OCI-LY3 (cell line): ENCODE measurements at regions not wholly inside any gene's neighbourhood (a gene's known extent, or its start where the extent isn't known, plus 50 kb on each side); places are given as distances from the start of the nearest gene placed in this dataset.
"Not testable (repeated sequence)": the region's sequence is repeated elsewhere in the genome, so short reads cannot be mapped to it uniquely, and the experiment has no call there.

Experiments
- H2AFZ ChIP-seq: fragments of 200-600, 300-600 bp; shearing (Covaris generic); 2 replicates; pipeline ENCODE4 v1.6.0; 2014; ENCODE audit warnings: antibody characterized with exemption, low read depth, low read length
- H3K27ac ChIP-seq: fragments of 200-600, 300-600 bp; sonication (generic); 2 replicates; pipeline ENCODE4 v1.5.1; 2014; ENCODE audit warnings: mild to moderate bottlenecking, low read length, moderate library complexity, mixed read lengths
- H3K27me3 ChIP-seq: fragments of 200-600, 300-600 bp; sonication (generic); 2 replicates; pipeline ENCODE4 v1.6.1; 2014; ENCODE audit warnings: low read depth, low read length, mixed read lengths
- H3K36me3 ChIP-seq: fragments of 200-600, 300-600 bp; sonication (generic); replicated peaks from 2 replicates; pipeline ENCODE3; 2014; ENCODE audit warnings: low read depth, low read length, mixed read lengths
- H3K4me1 ChIP-seq: fragments of 300-600, 200-600 bp; sonication (generic); 2 replicates; pipeline ENCODE4 v1.6.1; 2014; ENCODE audit warnings: low read length, mixed read lengths
- H3K4me2 ChIP-seq: fragments of 200-600, 300-600 bp; sonication (generic); 2 replicates; pipeline ENCODE4 v1.6.1; 2014; ENCODE audit warnings: low read length, mixed read lengths
- H3K4me3 ChIP-seq: fragments of 300-600, 200-600 bp; sonication (generic); 2 replicates; pipeline ENCODE4 v1.5.1; 2014; ENCODE audit warnings: antibody characterized with exemption, mild to moderate bottlenecking, low read length, moderate library complexity
- H3K79me2 ChIP-seq: fragments of 300-600, 200-600 bp; shearing (Covaris generic); 2 replicates; pipeline ENCODE4 v1.6.1; 2014; ENCODE audit warnings: mild to moderate bottlenecking, low read length, mixed read lengths
- H3K9ac ChIP-seq: fragments of 300-600, 200-600 bp; shearing (Covaris generic); 2 replicates; pipeline ENCODE4 v1.6.0; 2014; ENCODE audit warnings: mild to moderate bottlenecking, low read length, moderate library complexity
- H3K9me3 ChIP-seq: fragments of 200-600, 300-600 bp; shearing (Covaris generic); 2 replicates; pipeline ENCODE4 v1.6.1; 2014; ENCODE audit warnings: low read length, mixed read lengths; ENCODE audit not compliant: insufficient read depth
- H4K20me1 ChIP-seq: fragments of 200-600, 300-600 bp; sonication (generic); 2 replicates; pipeline ENCODE4 v1.6.1; 2016; ENCODE audit warnings: low read length, mixed read lengths; ENCODE audit not compliant: insufficient read depth
- EZH2phosphoT487 ChIP-seq: fragments of 200-600 bp; shearing (Covaris generic); IDR thresholded peaks from 2 replicates; pipeline ENCODE4 v1.6.1; 2018; ENCODE audit warnings: antibody characterized with exemption, mixed run types, low read depth
- TF ChIP-seq, protein P1 (sequence below): fragments of 200-600, 300-600 bp; sonication (generic); IDR thresholded peaks from 2 replicates; pipeline ENCODE4 v1.5.1; 2014; ENCODE audit warnings: antibody characterized with exemption, low read length, low read depth

DNA sequence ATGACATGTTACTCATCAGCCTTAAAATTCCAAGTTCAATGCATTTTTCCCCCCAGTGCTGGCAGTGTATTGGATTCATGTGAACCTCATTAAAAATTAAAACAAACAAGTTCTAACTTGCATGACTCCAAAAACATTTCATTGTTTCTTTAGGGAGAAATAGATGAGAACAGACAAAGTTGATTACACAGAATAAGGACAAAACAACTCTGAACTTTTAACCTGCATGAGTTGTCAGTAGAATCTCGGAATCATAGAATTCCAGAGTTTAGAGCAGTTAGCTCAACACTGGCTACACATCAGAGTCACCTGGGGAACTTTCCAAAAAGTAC is 127.5 kb downstream of the TMX1 start:
- H3K4me3 ChIP-seq = no peak overlapping the region

DNA sequence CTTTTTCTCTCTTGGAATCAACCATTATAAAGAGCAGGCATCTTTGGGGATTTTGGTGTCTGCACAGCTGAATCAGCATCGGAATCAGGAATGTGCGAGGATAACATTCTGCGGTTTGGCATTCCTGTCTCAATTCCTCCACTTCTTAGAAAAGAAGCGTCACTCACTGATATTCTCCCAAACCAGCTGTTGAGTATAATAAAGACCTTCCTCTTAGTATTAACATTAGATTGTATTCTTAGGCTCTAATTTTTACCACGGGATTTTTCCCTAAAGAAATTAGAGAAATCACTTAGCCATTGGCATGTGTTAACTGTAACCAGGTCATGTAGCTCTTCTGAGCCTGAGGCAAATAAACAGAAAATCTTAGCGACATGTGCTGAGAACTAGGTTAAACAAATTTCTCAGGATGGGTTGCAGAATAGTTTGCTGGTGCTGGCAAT is 128.7 kb downstream of the TMX1 start:
- peaks cover 17% of the 10 kb centered on the region for H3K4me1 ChIP-seq
- H3K79me2 ChIP-seq = no peaks in the 10 kb centered on the region
- no peak overlapping the region for H3K27ac ChIP-seq
- H3K36me3 ChIP-seq = no peaks in the 10 kb centered on the region
- no peak for TF ChIP-seq EZH2phosphoT487
- TF ChIP-seq, protein P1, sequence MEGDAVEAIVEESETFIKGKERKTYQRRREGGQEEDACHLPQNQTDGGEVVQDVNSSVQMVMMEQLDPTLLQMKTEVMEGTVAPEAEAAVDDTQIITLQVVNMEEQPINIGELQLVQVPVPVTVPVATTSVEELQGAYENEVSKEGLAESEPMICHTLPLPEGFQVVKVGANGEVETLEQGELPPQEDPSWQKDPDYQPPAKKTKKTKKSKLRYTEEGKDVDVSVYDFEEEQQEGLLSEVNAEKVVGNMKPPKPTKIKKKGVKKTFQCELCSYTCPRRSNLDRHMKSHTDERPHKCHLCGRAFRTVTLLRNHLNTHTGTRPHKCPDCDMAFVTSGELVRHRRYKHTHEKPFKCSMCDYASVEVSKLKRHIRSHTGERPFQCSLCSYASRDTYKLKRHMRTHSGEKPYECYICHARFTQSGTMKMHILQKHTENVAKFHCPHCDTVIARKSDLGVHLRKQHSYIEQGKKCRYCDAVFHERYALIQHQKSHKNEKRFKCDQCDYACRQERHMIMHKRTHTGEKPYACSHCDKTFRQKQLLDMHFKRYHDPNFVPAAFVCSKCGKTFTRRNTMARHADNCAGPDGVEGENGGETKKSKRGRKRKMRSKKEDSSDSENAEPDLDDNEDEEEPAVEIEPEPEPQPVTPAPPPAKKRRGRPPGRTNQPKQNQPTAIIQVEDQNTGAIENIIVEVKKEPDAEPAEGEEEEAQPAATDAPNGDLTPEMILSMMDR = no peak
- H3K27me3 ChIP-seq = peaks cover 9% of the 10 kb centered on the region; the same call in 1 of the 2 replicates
- no peak overlapping the region for H2AFZ ChIP-seq
- H3K4me2 ChIP-seq = no peak overlapping the region
- no peaks in the 10 kb centered on the region for H4K20me1 ChIP-seq
- no peak overlapping the region for H3K4me3 ChIP-seq
- H3K9ac ChIP-seq = no peak overlapping the region
- no peaks in the 10 kb centered on the region for H3K9me3 ChIP-seq

More for the DNA sequence above, 127.5 kb downstream of the TMX1 start:
- H4K20me1 ChIP-seq = no peaks in the 10 kb centered on the region
- H3K79me2 ChIP-seq = no peaks in the 10 kb centered on the region
- H3K4me1 ChIP-seq = peaks cover 17% of the 10 kb centered on the region
- H3K4me2 ChIP-seq = no peak overlapping the region
- no peaks in the 10 kb centered on the region for H3K9me3 ChIP-seq
- H3K27me3 ChIP-seq = peaks cover 9% of the 10 kb centered on the region; the same call in 1 of the 2 replicates
- no peak overlapping the region for H3K9ac ChIP-seq
- H2AFZ ChIP-seq = no peak overlapping the region
- no peak overlapping the region for H3K27ac ChIP-seq
- TF ChIP-seq EZH2phosphoT487 = no peak
- TF ChIP-seq, protein P1 = no peak
- no peaks in the 10 kb centered on the region for H3K36me3 ChIP-seq

DNA sequence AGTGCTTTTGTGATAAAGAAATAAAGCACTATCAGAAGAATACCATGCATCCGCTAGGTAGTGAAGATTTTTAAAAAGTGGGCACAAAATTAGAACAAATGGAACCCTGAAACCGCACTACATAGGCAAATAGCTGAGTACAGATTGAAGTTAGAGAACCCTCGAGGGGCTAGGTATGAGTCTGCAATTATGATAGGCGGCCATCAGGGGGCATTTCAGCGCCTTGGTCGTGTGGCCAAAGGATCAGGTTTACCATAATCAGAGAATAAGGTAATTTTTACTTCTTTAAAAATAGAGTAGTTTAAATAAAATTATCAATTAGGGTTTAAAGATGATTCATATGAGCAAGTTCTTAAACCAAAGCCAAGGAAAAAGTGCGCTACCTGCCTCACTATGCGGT is 129.8 kb downstream of the TMX1 start:
- Histone ChIP-seq H3K27me3 (peaks cover 9% of the 10 kb centered on the region; the same call in 1 of the 2 replicates), H3K27ac (no peak overlapping the region), H2AFZ (no peak overlapping the region), H3K4me2 (no peak overlapping the region), H3K9me3 (no peaks in the 10 kb centered on the region), H3K4me1 (peaks cover 17% of the 10 kb centered on the region), H3K36me3 (no peaks in the 10 kb centered on the region), H4K20me1 (no peaks in the 10 kb centered on the region), H3K9ac (no peak overlapping the region), H3K79me2 (no peaks in the 10 kb centered on the region), H3K4me3 (no peak overlapping the region)
- no peak for TF ChIP-seq EZH2phosphoT487
- TF ChIP-seq, protein P1 = peak; percentile 76

DNA sequence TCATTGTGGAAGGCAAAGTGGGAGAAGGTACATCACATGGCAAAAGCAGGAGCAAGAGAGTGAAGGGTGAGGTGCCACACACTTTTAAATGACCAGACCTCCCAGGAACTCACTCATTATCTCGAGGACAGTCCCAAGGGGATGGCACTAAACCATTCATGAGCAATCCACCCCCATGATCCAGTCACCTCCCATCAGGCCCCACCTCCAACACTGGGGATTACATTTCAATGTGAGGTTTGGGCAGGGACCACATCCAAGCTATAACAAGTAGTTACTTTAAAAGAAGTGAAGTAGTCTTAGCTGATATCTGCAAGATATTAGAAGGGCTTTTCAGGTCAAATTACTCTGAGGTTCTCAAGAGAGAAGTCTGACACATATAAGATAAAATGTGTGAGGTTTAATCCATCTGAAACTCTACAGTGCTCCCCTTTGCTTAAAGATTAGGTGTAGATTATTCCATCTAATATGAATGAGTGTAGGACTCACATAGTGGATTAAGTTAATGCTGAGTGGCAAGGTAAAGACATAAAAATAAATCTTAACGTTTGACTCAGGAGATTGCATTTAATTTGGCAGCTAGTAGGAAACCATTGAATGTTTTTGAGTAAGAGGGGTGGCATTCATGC is 130.8 kb downstream of the TMX1 start:
- Histone ChIP-seq H4K20me1 (no peaks in the 10 kb centered on the region), H3K4me2 (peak overlapping the region; percentile 6; the same call in 1 of the 2 replicates), H3K9me3 (no peaks in the 10 kb centered on the region), H3K4me1 (peaks cover 17% of the 10 kb centered on the region), H2AFZ (no peak overlapping the region), H3K27me3 (peaks cover 9% of the 10 kb centered on the region; the same call in 1 of the 2 replicates), H3K4me3 (no peak overlapping the region), H3K9ac (no peak overlapping the region), H3K36me3 (no peaks in the 10 kb centered on the region), H3K79me2 (no peaks in the 10 kb centered on the region), H3K27ac (no peak overlapping the region)
- no peak for TF ChIP-seq EZH2phosphoT487
- TF ChIP-seq, protein P1 = no peak

DNA sequence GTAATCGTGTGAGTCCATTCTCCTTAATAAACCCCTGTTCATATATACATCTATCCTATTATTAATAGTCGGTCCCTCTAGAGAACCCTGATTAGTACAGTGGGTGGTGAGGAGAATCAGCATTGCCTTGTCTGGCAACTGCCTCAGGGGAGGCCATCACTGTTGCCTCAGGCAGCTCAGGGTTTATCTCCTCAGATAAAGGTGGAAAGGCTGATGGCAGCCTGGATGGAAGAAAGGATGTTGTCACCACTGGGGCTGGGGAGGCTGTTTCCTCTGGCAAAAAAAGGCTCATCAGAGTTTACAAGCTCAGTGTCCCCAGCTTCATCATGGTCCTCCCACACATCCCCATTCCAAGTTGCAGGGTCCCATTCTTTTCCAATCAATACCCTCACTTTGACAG is 137.1 kb downstream of the TMX1 start:
- not testable (repeated sequence) for H3K9ac ChIP-seq, H3K27ac ChIP-seq

More for the DNA sequence above, 137.1 kb downstream of the TMX1 start:
- H2AFZ ChIP-seq, H3K27me3 ChIP-seq, H3K79me2 ChIP-seq, H3K4me3 ChIP-seq, H4K20me1 ChIP-seq, H3K4me2 ChIP-seq, H3K36me3 ChIP-seq, H3K9me3 ChIP-seq, H3K4me1 ChIP-seq: not testable (repeated sequence)
